Activated B cell treated with CpG ODN at 0.5 μM for 24 hours (primary cell): ENCODE measurements at regions not wholly inside any gene's neighbourhood (a gene's known extent, or its start where the extent isn't known, plus 50 kb on each side); places are given as distances from the start of the nearest gene placed in this dataset.

Experiments used
- ATAC-seq: fragments of 200-7000 bp; cut with Tn5 transposase; one replicate; pipeline ENCODE4 v1.10.0; 2021; ENCODE audit warnings: low read depth, mild to moderate bottlenecking, moderate library complexity
- CTCF ChIA-PET: fragments of 350-600 bp; sonication (Branson Sonifier 250); formaldehyde crosslinking; loops from one replicate; lab custom pipeline; 2021; ENCODE audit warnings: antibody characterized with exemption; lab: Charles Lee
- POLR2A ChIA-PET: fragments of 350-600 bp; sonication (Branson Sonifier 250); formaldehyde crosslinking; loops from one replicate; lab custom pipeline; 2021; ENCODE audit warnings: antibody characterized with exemption; lab: Charles Lee
- DNase-seq: peaks from one replicate; pipeline ENCODE4 v3.0.0; 2022
- H3K27ac Mint-ChIP-seq: one replicate; pipeline ENCODE4 v1.8.0; 2020; ENCODE audit warnings: mixed read lengths
- H3K27me3 Mint-ChIP-seq: one replicate; pipeline ENCODE4 v1.8.0; 2021; ENCODE audit warnings: mixed read lengths
- H3K36me3 Mint-ChIP-seq: one replicate; pipeline ENCODE4 v1.8.0; 2021; ENCODE audit warnings: low read depth, mixed read lengths
- H3K4me1 Mint-ChIP-seq: one replicate; pipeline ENCODE4 v1.8.0; 2021; ENCODE audit warnings: mixed read lengths
- H3K4me3 Mint-ChIP-seq: one replicate; pipeline ENCODE4 v1.8.0; 2020; ENCODE audit warnings: mild to moderate bottlenecking, mixed read lengths
- H3K9me3 Mint-ChIP-seq: one replicate; pipeline ENCODE4 v1.8.0; 2020; ENCODE audit warnings: mixed read lengths
- CTCF ChIP-seq: fragments of 200-600 bp; IDR thresholded peaks from one replicate; pipeline ENCODE4 v1.8.0; 2022; ENCODE audit warnings: antibody characterized with exemption, mild to moderate bottlenecking
- intact Hi-C: fragments of 100-400 bp; cut with micrococcal nuclease; formaldehyde crosslinking; loops from one replicate; pipeline ENCODE4 v1.15.1; 2024

- ATAC-seq (no peak), DNase-seq (no peak)
- CTCF ChIA-PET, result no interaction called here
- Mint-ChIP-seq H3K4me3 (no peak overlapping the region), H3K27ac (no peak overlapping the region), H3K27me3 (no peaks in the 10 kb centered on the region), H3K4me1 (no peaks in the 10 kb centered on the region), H3K9me3 (peaks cover 3% of the 10 kb centered on the region), H3K36me3 (no peaks in the 10 kb centered on the region)
- intact Hi-C loops, result no loop called here
- TF ChIP-seq CTCF, result no peak
- POLR2A ChIA-PET, result no interaction called here
These were observed 942.9 kb upstream of the EPHA7 start for GRCh38 chr6:94362061-94362864.

- Mint-ChIP-seq H3K27me3 (no peaks in the 10 kb centered on the region), H3K36me3 (no peaks in the 10 kb centered on the region), H3K27ac (no peak overlapping the region), H3K4me1 (no peaks in the 10 kb centered on the region), H3K4me3 (no peak overlapping the region), H3K9me3 (peaks cover 3% of the 10 kb centered on the region)
- TF ChIP-seq CTCF, result no peak
- ATAC-seq (no peak), DNase-seq (no peak)
- intact Hi-C loops, result no loop called here
- CTCF ChIA-PET, result no interaction called here
- POLR2A ChIA-PET, result no interaction called here
These were observed 942.1 kb upstream of the EPHA7 start for GRCh38 chr6:94361304-94362060.

GRCh38 chr6:94357381-94357980, 938.1 kb upstream of the EPHA7 start:
- Mint-ChIP-seq H3K27me3 (no peaks in the 10 kb centered on the region), H3K27ac (no peak overlapping the region), H3K4me1 (no peaks in the 10 kb centered on the region), H3K9me3 (no peaks in the 10 kb centered on the region), H3K36me3 (no peaks in the 10 kb centered on the region), H3K4me3 (no peak overlapping the region)
- CTCF ChIA-PET, result no interaction called here
- intact Hi-C loops, result no loop called here
- POLR2A ChIA-PET, result no interaction called here
- no peak for ATAC-seq
- TF ChIP-seq CTCF, result no peak
- DNase-seq, result no peak

- Mint-ChIP-seq H3K9me3 (no peaks in the 10 kb centered on the region), H3K27me3 (no peaks in the 10 kb centered on the region), H3K4me3 (no peak overlapping the region), H3K36me3 (no peaks in the 10 kb centered on the region), H3K27ac (no peak overlapping the region), H3K4me1 (no peaks in the 10 kb centered on the region)
- intact Hi-C loops, result no loop called here
- ChIA-PET CTCF (no interaction called here), POLR2A (no interaction called here)
- DNase-seq (no peak), ATAC-seq (no peak)
- no peak for TF ChIP-seq CTCF
These were observed 931.5 kb upstream of the EPHA7 start for GRCh38 chr6:94350833-94351232.

GRCh38 chr6:94349227-94349626, 929.9 kb upstream of the EPHA7 start:
- peaks cover 2% of the 10 kb centered on the region for H3K9me3 Mint-ChIP-seq

More at GRCh38 chr6:94349227-94349626, 929.9 kb upstream of the EPHA7 start:
- no peaks in the 10 kb centered on the region for H3K27me3 Mint-ChIP-seq
- no peak for TF ChIP-seq CTCF
- no peaks in the 10 kb centered on the region for H3K36me3 Mint-ChIP-seq
- CTCF ChIA-PET, result no interaction called here
- DNase-seq (no peak), ATAC-seq (no peak)
- no peak overlapping the region for H3K27ac Mint-ChIP-seq
- no peak overlapping the region for H3K4me3 Mint-ChIP-seq
- intact Hi-C loops, result no loop called here
- POLR2A ChIA-PET, result no interaction called here
- no peaks in the 10 kb centered on the region for H3K4me1 Mint-ChIP-seq
